Left kidney (tissue), 1 donor: ENCODE measurements at regions not wholly inside any gene's neighbourhood (a gene's known extent, or its start where the extent isn't known, plus 50 kb on each side); places are given as distances from the start of the nearest gene placed in this dataset.
A peak's percentile ranks its signal among the peaks of the same experiment; 100 is the strongest.
"Not testable (repeated sequence)": the region's sequence is repeated elsewhere in the genome, so short reads cannot be mapped to it uniquely, and the experiment has no call there.

Source experiments
- DNase-seq: peaks from one replicate; pipeline ENCODE4 v3.0.0-alpha.2; 2013

DNA sequence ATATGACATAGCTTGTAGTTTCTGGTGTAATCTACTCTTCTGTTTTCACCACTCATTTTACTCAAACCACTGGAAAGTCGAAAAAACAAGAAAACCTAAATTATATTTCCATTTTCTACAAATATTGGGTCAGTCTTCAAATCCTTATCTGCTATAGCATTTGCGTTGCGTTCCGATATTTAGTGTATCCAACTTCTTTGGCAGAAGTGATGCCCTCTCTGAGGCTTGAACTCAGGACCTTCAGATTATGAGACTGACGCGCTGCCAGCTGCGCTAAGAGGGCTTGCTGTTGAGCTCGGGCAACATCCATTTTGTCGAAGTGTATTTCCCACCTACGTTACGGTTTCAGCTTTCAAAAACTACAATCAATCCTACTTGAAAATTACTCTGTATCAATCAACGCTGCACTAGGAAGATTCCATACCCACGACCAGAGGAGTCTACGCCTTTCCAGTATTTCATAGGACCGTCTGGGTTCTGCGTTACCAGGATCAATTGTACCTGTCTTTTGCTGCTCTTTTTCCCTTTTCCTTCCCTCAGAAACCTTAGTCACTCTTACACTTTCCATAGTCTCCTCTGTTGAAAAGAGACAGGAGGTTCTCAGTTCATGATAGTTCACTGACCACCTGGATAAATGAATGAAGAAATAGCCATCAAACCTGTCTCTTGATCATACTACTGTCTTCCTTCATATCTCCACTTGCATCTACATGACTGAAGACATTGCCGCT is 140.5 kb upstream of the ZNF322 start:
- not testable (repeated sequence) for DNase-seq

DNA sequence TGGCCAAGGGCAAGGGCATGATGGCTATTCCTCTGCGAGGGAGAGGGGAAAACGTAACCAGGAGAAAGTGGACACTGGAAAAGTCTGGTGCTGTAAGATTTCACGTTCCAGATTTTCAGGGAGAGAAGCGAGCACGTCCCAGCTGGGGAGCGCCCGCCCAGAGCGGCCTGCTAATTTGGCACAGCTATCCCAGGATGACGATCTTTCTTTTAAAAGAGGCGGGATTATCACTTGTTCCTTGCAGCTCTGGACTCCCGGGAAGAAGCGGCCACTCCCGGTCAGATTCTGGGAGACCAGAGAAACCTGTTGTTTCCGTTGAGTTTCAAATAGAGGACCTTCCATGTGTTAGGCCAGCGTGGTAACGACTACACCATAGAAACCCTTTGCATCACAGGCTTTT is 144.2 kb upstream of the ZNF322 start:
- DNase-seq = not testable (repeated sequence)

DNA sequence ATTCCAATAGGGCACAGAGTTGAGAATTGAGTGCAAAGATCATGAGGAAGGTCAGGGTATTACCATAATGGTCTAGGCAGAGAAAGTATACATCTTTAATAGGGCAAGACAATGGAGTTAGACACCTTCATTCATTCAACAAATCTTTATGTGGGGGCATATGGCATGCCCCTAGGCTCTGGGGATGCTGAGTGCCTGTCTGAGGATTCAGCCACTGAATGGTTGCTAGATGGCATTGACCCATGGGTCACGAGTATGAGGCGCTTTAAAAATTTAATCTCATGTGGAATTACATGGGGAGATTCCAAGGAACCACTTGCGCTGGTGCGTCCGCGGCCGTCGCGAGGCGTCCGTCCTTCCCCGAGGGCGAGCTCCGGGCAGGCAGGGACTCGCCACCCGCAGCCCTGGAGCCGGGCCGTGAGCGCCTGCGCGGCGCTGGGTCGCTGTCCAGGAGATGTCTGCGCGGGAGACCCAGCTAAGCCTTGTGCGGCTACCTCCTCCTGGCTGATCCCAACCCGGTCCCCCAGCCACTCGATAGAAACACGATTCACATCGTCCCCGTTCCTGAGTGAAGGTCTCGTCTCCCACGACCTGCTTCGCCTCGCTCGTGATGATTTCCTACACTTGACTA is 152.1 kb upstream of the ZNF322 start:
- not testable (repeated sequence) for DNase-seq

DNA sequence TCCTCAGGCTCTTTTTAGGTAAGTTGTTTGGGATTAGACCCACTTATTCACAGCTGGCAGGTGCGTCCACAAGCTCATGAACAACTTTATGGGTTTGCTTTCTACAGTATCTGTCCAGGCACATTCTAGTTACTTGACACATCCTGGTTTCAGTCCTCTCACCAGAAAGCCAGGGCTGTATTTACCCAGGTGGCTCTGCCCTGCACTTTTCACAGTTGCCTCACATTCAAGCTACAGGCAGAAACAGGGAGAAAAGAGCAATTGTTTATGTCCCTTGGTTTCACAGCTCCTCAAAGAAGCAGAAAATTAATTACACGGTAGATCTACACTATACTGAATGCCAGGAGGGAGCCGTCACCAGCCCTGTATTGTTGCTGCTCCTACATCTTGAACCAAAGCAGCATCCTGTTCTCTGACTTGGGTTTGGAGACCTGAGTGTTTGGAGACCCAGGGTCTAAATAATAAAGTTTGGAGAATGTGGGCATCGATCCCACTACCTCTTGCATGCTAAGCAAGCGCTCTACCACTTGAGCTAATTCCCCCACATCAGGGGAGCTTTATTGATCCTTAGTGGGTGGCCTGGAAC is 159.2 kb upstream of the ZNF322 start:
- not testable (repeated sequence) for DNase-seq

DNA sequence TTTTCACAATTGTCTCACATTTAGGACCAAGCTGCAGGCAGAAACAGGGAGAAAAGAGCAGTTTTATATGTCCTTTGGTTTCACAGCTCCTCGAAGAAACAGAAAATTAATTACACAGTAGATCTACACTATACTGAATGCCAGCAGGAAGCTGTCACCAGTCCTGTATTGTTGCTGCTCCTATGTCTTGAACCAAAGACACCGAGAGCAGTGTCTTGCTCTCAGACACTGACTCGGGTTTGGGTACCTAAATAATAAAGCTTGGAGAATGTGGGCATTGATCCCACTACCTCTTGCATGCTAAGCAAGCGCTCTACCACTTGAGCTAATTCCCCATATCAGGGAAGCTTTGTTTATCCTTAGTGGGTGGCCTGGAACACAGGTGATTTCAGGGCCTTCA is 168.4 kb upstream of the ZNF322 start:
- DNase-seq = not testable (repeated sequence)

DNA sequence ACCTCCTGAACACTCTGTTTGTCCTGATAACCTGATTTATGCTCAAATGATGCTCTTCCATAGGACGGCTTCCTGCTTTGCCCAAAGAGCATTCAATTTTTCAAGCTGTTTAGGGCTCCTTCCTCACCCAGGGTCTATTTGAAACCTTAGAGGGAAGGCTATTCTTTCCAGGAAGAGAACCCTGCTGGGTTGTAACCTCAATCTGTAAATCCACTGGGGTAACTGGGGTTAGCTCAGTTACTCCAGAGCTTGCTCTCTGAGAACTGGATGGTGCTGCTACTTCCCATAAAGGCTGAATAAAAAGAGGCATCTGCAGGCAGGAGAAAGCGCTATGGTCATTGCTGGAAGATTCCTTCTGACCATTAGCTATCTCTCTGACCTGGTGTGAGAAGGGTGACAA is 169.9 kb upstream of the ZNF322 start:
- not testable (repeated sequence) for DNase-seq

DNA sequence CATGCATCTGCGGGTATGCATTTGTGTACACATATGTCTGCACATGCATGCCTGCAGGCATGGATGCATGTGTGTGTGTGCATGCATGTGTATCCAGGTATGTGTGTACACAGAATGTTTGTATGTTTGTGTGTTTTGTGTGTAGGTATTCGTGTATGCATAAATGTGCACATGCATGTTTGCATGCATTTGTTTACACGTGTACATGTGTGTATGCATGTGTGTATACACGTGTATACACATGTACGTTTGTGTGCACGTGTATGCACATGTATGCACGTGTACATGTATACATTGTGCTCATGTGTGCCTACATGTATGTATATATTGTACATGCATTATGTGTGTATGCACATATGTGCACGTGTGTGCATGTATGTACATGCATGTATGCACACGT is 171.4 kb upstream of the ZNF322 start:
- DNase-seq = not testable (repeated sequence)

DNA sequence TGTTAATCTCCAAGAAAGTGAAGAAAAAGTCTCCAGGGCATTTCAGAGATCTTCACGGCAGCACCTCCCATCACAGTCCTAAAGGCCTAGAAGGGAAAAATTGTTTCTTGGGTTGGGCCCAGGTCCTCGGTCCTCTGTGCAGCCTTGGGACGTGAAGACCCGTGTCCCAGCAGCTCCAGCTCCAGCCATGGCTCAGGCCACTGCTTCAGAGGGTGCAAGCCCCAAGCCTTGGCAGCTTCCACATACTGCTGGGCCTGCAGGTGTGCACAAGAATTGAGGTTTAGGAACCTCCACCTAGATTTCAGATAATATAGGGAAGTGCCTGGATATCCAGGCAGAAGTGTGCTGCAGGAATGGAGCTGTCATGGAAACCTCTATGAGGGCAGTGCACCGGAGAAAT is 176.2 kb upstream of the ZNF322 start:
- not testable (repeated sequence) for DNase-seq

DNA sequence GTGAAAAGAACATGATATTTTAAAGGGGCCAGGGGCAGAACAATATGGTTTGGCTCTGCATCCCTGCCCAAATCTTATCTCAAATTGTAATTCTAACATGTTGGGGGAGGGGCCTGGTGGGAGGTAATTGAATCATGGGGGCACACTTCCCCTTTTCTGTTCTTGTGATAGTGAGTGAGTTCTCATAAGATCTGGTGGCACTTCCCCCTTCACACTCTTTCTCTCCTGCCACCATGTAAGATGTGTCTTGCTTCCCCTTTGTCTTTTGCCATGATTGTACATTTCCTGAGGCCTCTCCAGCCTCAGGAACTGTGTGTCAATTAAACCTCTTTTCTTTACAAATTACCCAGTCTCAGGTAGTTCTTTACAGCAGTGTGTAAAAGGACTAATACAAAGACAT is 177.1 kb upstream of the ZNF322 start:
- DNase-seq = not testable (repeated sequence)

DNA sequence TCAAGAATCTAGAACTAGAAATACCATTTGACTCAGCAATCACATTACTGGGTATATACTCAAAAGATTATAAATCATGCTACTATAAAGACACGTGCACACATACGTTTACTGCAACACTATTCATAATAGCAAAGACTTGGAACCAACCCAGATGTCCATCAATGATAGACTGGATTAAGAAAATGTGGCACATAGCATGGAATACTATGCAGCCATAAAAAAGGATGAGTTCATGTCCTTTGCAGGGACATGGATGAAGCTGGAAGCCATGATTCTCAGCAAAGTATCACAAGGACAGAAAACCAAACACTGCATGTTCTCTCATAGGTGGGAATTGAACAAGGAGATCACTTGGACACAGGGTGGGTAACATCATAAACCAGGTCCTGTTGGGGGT is 185.3 kb upstream of the ZNF322 start:
- DNase-seq = not testable (repeated sequence)

DNA sequence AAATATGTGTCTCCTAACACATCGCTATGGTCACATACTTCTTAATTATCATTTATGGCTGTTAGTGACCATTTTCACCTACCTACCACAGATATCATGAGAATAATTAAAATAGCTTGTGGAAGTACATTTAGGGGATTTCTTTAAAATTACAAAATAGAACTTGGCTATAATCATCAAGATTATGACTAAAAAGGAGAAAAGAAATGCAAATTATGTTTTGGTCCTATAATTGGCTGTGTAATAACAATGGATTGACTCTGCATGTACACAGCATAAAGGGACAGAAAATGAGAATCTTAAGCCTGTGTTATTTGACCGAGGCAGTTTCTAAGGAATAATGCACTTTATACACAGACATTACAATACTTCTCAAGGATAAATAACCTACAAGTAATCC is 197.7 kb upstream of the ZNF322 start:
- not testable (repeated sequence) for DNase-seq

DNA sequence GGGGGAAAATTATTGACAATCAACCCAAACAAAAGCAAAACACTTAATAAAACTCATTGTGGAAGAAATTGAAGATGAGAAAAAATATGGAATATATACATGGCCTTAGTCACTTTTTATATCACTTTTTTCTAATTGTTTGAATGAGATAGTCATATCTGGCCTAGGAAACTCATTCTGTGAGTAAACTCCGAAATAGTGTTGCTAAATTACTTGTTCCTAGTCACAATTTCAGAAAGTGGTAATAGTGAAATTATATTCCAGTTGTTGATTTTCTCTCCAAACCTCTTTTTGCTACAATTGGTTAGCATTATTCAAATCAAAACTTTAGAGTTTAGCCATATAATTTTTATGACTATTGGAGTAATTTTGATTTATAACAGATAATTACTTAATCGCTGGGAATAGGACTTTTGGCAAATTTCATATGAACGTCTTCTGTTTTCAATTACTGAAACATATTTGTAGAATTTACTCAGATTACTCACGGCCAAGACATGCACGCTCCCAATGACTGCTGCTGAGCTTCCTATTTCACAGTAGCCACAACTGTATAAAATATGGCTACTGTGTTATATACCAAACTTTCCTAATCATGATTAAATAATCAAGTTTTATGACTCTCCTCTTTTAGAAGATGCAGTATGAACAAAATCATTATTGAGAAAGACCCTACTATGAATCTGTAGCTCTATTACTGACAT is 199.7 kb upstream of the ZNF322 start:
- DNase-seq = not testable (repeated sequence)

DNA sequence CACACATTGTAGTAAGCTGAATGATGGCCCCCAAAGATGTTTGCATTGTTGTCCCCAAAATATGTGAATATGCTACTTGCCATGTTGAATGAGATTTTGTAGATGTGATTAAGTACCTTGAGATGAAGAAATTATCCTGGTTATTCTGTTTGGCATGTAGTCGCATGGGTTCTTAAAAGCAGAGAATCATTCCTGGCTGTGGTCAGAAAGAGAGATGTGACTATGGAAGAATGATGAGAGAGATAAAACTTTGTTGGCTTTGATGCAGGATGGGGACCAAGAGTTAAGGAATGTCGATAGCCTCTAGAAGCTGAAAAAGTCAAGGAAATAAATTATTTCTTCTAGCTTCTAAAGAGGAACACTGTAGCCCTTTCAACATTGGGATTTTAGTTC is 200.2 kb upstream of the ZNF322 start:
- DNase-seq = not testable (repeated sequence)

DNA sequence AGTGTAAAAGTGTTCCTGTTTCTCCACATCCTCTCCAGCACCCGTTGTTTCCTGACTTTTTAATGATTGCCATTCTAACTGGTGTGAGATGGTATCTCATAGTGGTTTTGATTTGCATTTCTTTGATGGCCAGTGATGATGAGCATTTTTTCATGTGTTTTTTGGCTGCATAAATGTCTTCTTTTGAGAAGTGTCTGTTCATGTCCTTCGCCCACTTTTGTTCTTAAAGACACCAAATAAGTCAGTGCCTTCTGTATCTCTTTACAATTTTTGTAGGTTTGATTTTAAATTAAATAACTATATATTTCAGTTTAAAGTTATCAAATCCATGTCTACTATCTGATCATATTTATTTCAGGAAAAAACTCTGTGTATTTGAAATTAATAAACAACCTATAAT is 202.4 kb upstream of the ZNF322 start:
- DNase-seq = not testable (repeated sequence)

DNA sequence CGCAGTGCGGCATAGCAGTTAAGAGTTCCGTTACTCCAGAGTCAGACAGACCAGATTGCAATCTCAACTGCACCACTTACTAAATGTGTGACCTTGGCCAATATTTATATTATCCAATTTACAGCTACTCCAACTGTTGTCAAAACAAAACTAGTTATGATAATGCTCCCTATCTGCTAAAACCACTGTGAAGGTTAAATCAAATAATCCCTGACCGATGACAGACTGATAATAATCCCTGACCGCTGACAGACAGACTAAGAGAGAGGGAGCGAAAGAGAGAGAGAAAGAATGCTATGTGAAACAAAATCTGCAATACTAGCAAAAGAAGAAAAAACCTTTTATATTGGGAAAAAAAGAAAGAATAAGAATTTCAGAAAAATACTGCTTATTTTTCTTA is 204.1 kb upstream of the ZNF322 start:
- DNase-seq = not testable (repeated sequence)

DNA sequence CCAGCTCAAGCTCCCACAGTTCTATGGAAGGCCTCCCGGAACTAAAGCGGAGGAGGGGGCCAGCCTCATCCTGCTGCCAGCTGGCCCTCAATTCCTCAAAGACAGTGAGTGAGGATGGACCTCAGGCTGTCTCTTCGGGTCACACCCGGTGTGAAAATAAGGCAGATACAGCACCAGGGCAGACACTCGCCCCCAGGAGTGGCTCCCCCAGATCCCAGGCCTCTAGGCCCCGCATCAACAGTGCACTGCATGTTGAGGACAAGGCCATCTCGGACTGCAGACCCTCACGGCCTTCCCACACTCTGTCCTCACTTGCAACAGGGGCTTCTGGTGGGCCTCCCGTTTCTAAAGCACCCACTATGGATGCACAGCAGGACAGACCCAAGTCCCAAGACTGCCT is 239.2 kb upstream of the ZNF322 start:
- DNase-seq = not testable (repeated sequence)

DNA sequence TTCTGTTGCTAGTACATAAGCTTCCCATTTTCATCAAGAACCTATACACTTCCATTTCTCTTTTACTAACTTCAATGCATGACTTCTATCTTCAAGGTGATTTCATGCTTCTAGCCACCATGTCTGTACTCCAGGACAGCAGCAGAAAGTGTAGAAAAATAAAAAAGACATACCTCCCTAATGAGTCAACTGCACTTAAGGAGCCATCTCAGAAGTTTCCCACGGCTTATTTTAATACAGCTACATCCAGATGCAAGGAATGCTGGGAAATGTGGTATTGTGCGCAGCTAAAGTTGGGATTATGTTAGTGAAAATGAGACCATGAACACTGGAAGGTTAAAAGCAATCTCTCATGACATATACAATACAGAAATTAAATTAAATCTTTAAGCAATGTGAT is 264.7 kb upstream of the ZNF322 start:
- not testable (repeated sequence) for DNase-seq

DNA sequence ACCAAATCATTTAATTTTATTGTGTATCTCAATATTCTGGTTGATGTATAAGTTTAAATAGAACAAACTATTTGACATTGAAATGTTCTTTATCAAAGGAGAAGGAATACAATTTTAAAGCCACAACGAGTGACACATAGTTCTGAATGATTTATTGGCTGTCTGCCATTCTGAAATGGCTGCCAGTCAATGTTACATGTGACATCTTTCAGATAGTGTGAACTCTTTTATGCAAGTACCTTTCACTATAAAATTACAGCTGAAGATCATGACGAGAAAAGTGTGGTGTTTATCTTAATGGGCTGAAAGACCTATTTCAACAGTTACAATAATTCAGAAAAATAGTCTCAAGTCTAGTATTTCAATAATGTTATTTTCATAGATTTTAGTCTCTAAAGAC is 268.6 kb upstream of the ZNF322 start:
- DNase-seq = not testable (repeated sequence)

DNA sequence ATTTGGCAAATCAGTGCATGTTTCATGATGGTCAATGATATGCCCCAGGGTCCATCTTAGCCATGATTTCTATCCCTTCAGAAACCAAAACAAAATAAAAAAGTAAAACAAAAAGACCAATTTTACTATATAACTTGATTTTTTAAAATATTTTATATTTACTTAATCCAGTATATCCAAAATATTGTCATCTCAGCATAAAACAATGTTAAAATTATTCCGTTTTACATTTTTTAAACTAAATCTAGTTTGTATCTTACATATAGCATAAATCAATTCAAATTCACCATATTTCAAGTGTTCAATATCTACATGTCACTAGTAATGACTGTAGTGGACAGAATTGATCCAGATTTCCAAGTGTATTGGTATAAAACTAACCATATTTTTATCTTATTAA is 277.7 kb upstream of the ZNF322 start:
- not testable (repeated sequence) for DNase-seq

DNA sequence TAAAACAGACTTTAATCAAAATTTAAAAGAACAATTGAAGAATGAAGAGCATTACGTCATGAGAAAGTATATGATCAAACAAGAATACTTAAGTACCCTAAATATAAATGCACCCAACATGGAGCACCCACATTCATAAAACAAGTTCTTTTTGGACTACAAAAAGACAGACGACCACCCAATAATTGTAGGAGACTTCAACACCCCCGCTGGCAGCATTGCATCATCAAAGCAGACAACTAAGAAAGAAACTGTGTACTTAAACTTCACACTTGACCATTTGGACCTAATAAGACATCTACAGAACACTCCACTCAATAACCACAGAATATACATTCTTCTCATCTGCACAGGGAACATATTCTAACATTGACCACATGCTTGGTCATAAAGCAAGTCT is 291.7 kb upstream of the ZNF322 start:
- not testable (repeated sequence) for DNase-seq

DNA sequence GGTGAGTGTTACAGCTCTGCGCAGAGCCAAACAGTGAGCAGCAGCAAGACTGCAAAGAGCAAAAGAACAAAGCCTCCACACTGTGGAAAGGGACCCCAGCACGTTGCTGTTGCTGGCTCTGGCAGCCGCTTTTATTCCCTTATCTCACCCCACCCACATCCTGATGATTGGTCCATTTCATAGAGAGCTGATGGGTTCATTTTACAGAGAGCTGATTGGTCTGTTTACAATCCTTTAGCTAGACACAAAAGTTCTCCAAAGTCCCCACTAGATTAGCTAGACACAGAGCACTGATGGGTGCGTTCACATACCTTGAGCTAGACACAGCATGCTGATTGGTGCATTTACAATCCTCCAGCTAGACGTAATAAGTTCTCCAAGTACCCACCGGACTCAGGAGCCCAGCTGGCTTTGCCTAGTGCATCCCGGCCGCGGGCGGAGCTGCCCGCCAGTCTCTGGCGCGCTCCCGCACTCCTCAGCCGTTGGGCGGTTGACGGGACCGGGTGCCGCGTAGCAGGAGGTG is 291.4 kb upstream of the PRSS16 start:
- peak; percentile 55 for DNase-seq

DNA sequence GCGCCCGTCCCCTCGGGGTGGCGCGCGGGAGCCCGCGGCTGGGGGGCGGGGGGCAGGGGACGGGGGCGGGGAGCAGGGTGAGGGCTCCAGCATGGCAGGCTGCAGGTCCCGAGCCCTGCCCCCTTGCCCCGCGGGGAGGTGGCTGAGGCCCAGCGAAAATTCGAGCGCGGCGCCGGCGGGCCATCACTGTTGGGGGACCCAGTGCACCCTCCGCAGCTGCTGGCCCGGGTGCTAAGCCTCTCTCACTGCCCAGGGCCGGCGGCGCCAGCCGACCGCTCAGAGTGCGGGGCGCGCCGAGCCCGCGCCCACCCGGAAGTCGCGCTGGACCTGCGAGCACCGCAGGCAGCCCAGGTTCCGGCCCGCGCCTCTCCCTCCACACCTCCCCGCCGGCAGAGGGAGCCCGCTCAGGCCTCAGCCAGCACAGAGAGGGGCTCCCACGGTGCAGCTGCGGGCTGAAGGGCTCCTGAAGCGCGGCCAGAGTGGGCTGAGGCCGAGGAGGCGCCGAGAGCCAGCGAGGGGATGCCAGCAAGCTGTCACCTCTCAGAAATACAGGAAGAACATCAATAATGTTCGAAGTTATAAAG is 290.8 kb upstream of the PRSS16 start:
- DNase-seq = peak; percentile 71
